ENCODE measurements at regions not wholly inside any gene's neighbourhood (a gene's known extent, or its start where the extent isn't known, plus 50 kb on each side); places are given as distances from the start of the nearest gene placed in this dataset.

DNA sequence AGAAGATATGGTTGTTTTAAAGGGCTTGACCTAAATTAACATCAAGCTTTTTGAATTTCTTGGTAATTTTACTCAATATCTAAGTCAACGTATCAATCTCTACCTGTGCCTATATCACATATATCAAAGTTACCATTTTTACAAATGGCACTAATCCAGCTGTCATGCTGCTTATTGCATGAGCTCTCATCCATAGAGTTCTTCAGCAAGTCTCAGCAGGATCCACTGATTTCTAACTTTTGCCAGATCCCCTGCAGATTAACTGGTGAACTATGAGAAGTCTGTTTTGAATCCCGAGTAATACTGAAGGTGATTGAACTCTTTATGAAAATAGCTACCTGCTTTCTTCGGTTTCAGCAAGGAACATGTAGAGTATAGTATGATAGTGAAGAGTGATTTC lies 1239.8 kb upstream of the ACO1 start:
- TF ChIP-seq, protein P1, sequence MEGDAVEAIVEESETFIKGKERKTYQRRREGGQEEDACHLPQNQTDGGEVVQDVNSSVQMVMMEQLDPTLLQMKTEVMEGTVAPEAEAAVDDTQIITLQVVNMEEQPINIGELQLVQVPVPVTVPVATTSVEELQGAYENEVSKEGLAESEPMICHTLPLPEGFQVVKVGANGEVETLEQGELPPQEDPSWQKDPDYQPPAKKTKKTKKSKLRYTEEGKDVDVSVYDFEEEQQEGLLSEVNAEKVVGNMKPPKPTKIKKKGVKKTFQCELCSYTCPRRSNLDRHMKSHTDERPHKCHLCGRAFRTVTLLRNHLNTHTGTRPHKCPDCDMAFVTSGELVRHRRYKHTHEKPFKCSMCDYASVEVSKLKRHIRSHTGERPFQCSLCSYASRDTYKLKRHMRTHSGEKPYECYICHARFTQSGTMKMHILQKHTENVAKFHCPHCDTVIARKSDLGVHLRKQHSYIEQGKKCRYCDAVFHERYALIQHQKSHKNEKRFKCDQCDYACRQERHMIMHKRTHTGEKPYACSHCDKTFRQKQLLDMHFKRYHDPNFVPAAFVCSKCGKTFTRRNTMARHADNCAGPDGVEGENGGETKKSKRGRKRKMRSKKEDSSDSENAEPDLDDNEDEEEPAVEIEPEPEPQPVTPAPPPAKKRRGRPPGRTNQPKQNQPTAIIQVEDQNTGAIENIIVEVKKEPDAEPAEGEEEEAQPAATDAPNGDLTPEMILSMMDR (IDR thresholded peaks at IDR 0.05), result no peak
- TF ChIP-seq EZH2 (IDR thresholded peaks at IDR 0.05), result no peak
- TF ChIP-seq EZH2phosphoT487 (IDR thresholded peaks at IDR 0.05), result no peak

Data from neural progenitor cell (in vitro differentiated cells).